Lower lobe of right lung (tissue), 2 donors: ENCODE measurements at regions not wholly inside any gene's neighbourhood (a gene's known extent, or its start where the extent isn't known, plus 50 kb on each side); places are given as distances from the start of the nearest gene placed in this dataset.

ENCODE experiments used
- ATAC-seq, 2 donors: fragments of 200-7000 bp; cut with Tn5 transposase; one replicate each; pipeline ENCODE4 v1.9.1; 2020 to 2022; ENCODE audit warnings: mild to moderate bottlenecking in 2 of 2, moderate library complexity in 2 of 2
- DNase-seq: peaks from one replicate; pipeline ENCODE4 v3.0.0-alpha.2; 2020
- H3K27ac ChIP-seq: fragments of 200-600 bp; one replicate; pipeline ENCODE4 v1.8.0; 2022
- H3K27me3 ChIP-seq: fragments of 200-600 bp; one replicate; pipeline ENCODE4 v1.8.0; 2022; ENCODE audit warnings: low read depth
- H3K36me3 ChIP-seq: fragments of 200-600 bp; one replicate; pipeline ENCODE4 v1.8.0; 2022; ENCODE audit warnings: mild to moderate bottlenecking
- H3K4me1 ChIP-seq: fragments of 200-600 bp; one replicate; pipeline ENCODE4 v1.8.0; 2022
- H3K4me3 ChIP-seq: fragments of 200-600 bp; one replicate; pipeline ENCODE4 v1.8.0; 2022; ENCODE audit warnings: mild to moderate bottlenecking
- H3K9me3 ChIP-seq: fragments of 200-600 bp; one replicate; pipeline ENCODE4 v1.8.0; 2022
- CTCF ChIP-seq: fragments of 200-600 bp; IDR thresholded peaks from one replicate; pipeline ENCODE4 v1.8.0; 2022; ENCODE audit warnings: antibody characterized with exemption, mild to moderate bottlenecking
- intact Hi-C: fragments of 100-400 bp; cut with DNase I; formaldehyde crosslinking; loops from one replicate; pipeline ENCODE4 v1.11.0; 2022
- donor health status: DM: no; HTN: yes; CAD: no; lungs with severe emphysema.

GRCh38 chr2:2597712-2598111, 266.6 kb upstream of the MYT1L start:
- DNase-seq = no peak

GRCh38 chr2:2591542-2591940, 260.5 kb upstream of the MYT1L start:
- Histone ChIP-seq H3K4me3 (no peak overlapping the region), H3K36me3 (no peaks in the 10 kb centered on the region), H3K27ac (no peak overlapping the region), H3K27me3 (no peaks in the 10 kb centered on the region), H3K4me1 (no peaks in the 10 kb centered on the region), H3K9me3 (no peaks in the 10 kb centered on the region)
- no peak for TF ChIP-seq CTCF
- intact Hi-C loops = no loop called here
- no peak for ATAC-seq
- no peak for DNase-seq

More at GRCh38 chr2:2597712-2598111, 266.6 kb upstream of the MYT1L start:
- intact Hi-C loops = no loop called here
- ATAC-seq = no peak
- no peak for TF ChIP-seq CTCF
- Histone ChIP-seq H3K9me3 (no peaks in the 10 kb centered on the region), H3K27ac (no peak overlapping the region), H3K4me1 (no peaks in the 10 kb centered on the region), H3K4me3 (no peak overlapping the region), H3K27me3 (no peaks in the 10 kb centered on the region), H3K36me3 (no peaks in the 10 kb centered on the region)

GRCh38 chr2:2590841-2591541, 259.9 kb upstream of the MYT1L start:
- Histone ChIP-seq H3K36me3 (no peaks in the 10 kb centered on the region), H3K9me3 (no peaks in the 10 kb centered on the region), H3K27ac (no peak overlapping the region), H3K27me3 (no peaks in the 10 kb centered on the region), H3K4me3 (no peak overlapping the region), H3K4me1 (no peaks in the 10 kb centered on the region)
- no peak for DNase-seq
- intact Hi-C loops = no loop called here
- no peak for TF ChIP-seq CTCF
- ATAC-seq = no peak

- intact Hi-C loops = no loop called here
- no peak overlapping the region for H3K4me3 ChIP-seq
- H3K36me3 ChIP-seq = no peaks in the 10 kb centered on the region
- H3K9me3 ChIP-seq = no peaks in the 10 kb centered on the region
- no peak for DNase-seq
- TF ChIP-seq CTCF = no peak
- H3K27me3 ChIP-seq = no peaks in the 10 kb centered on the region
- ATAC-seq = no peak
- H3K27ac ChIP-seq = no peak overlapping the region
- no peaks in the 10 kb centered on the region for H3K4me1 ChIP-seq
Measured at GRCh38 chr2:2590141-2590540, 259.1 kb upstream of the MYT1L start.

GRCh38 chr2:2588777-2589176, 257.7 kb upstream of the MYT1L start:
- Histone ChIP-seq H3K27ac (no peak overlapping the region), H3K27me3 (no peaks in the 10 kb centered on the region), H3K4me3 (no peak overlapping the region), H3K36me3 (no peaks in the 10 kb centered on the region), H3K9me3 (no peaks in the 10 kb centered on the region), H3K4me1 (no peaks in the 10 kb centered on the region)
- TF ChIP-seq CTCF = no peak
- ATAC-seq (no peak), DNase-seq (no peak)
- intact Hi-C loops = no loop called here
